ENCODE measurements at regions not wholly inside any gene's neighbourhood (a gene's known extent, or its start where the extent isn't known, plus 50 kb on each side); places are given as distances from the start of the nearest gene placed in this dataset.

DNA sequence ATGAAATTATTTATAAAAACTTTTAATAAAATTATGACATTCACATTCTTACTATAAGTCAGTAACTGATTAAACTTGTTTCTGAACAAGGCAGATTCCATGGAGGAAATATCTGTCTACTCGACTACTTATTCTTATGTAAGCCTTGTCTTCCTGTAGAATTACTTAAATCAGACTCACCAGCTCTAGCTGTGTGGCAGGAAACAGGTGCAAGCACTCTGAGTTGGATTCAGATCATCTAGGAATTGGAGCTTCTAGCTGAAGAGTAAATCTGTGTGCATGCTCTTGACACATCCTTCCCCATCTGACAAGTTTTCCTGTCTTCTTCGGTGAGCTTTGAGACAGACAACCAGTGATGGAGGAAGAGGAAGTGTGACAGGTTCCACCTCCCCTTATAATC, 284.7 kb downstream of the TRIB2 start:
- TF ChIP-seq, protein P1, sequence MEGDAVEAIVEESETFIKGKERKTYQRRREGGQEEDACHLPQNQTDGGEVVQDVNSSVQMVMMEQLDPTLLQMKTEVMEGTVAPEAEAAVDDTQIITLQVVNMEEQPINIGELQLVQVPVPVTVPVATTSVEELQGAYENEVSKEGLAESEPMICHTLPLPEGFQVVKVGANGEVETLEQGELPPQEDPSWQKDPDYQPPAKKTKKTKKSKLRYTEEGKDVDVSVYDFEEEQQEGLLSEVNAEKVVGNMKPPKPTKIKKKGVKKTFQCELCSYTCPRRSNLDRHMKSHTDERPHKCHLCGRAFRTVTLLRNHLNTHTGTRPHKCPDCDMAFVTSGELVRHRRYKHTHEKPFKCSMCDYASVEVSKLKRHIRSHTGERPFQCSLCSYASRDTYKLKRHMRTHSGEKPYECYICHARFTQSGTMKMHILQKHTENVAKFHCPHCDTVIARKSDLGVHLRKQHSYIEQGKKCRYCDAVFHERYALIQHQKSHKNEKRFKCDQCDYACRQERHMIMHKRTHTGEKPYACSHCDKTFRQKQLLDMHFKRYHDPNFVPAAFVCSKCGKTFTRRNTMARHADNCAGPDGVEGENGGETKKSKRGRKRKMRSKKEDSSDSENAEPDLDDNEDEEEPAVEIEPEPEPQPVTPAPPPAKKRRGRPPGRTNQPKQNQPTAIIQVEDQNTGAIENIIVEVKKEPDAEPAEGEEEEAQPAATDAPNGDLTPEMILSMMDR (IDR thresholded peaks at IDR 0.05): no peak
- TF ChIP-seq EP300 (IDR thresholded peaks at IDR 0.05): no peak
- no peak for TF ChIP-seq POLR2AphosphoS5 (IDR thresholded peaks at IDR 0.05)

Measured in suprapubic skin (tissue), 4 donors.